Anterior cingulate cortex (tissue), 58 donors: ENCODE measurements at regions not wholly inside any gene's neighbourhood (a gene's known extent, or its start where the extent isn't known, plus 50 kb on each side); places are given as distances from the start of the nearest gene placed in this dataset.

Source experiments
- DNase-seq, 58 donors: peaks; one replicate each; lab custom pipeline; 2025; lab: John Stamatoyannopoulos, UW

DNA sequence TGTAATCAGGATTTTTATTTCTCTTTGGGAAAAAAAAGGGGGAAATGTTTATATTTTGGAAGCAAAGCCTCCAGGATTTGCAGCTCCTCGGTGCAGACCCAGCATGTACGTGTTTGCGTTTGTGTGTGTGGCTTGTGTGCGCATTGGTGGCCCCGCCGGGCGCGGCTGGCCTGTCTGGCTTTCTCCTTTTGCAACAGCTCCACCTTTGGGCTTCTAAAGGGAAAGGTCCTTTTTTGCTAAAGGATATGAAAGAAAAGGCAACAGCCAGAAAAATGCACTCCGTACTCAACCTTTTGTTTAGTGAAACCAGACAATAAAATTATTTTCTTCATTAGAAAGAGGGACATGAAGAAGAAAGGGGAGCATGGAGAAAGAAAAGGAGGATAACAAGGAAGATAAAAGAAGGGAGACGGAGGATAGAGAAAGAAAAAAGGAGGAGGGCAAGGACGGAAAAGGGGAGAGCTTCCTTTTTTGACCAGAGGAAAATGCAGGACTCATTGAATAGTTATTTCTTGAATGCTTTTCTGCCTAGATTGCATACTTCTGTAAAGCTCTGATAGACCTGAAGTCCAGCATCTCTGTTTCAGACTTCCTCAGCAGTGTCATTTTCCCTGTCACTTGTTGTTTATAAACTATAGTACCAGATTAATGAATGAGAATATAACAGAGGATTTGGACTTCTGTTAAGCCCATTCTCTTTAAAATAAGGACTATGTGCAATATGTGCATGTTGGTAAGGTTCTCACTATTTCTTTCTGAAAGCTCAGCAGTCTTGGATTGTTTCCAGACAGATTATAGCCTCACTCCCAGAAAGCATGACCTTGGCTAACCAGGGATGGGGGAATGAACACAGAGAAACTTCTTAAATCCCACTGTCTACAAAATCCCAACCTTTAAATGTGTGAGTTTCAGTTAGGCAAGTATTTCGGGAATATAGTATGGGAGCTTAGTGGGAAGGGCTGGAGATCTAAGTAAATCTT is 563.1 kb upstream of the PIK3C3 start:
- DNase-seq, result peak in 45 of 58 donors; percentile 2 to 79 (median 24)

DNA sequence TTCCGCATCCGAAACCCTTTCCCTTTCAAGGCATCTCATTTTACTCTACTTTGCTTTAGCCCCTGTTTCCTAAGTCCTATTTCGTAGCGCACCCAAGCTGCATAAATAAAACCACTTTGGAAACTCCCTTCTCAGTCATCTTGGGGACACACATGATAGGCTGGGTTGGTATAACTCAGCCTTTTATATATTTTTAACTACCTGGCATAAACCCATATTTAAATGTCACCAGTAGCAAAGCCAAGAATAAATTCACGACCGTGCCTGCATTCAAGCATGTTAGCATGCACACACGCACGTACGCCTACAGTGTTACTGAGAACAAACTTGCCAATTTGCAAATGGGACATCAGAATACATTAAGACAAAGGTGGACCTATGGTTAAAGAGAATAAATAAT is 564.7 kb upstream of the PIK3C3 start:
- DNase-seq, result peak in 1 of 58 donors; percentile 10

DNA sequence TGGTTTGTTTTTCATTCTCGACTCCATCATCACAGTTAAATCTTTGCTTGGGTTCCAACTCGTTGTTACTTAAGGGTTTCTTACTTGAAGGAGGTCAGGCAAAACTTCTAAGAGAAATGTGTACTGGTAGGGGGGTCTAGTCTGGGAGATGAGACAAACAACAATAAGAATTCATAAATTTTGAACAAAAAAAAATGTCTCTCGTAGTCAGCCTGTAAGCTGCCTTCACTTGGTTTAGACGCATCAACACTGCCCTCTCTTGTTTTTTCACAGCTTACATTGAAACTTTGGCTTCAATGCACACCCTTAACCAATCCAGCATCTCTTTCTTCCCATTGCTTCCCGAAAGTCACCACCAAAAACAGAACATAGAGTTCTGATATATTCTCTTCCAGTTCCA is 576.4 kb upstream of the PIK3C3 start:
- DNase-seq, result peak in 4 of 58 donors; percentile 5 to 56 (median 25)

DNA sequence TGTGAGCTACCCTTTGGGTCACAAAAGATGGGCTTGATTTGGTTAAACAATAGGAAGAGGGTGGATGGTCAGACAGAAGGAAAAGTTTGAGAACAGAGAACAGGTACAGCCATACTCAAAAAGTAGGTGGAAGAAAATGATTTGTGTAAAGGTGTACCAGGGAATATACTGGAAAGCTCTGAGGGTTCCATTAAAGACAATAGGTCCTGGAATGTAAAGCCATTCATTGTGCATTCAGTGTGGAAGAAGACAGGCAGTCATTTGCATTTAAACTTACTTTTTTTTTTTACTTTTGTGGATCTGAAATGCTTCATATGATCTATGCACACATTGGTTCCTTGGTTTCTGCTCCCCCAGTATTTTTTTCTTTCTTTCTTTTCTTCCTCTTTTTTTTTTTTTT is 581.4 kb upstream of the PIK3C3 start:
- no peak for DNase-seq

DNA sequence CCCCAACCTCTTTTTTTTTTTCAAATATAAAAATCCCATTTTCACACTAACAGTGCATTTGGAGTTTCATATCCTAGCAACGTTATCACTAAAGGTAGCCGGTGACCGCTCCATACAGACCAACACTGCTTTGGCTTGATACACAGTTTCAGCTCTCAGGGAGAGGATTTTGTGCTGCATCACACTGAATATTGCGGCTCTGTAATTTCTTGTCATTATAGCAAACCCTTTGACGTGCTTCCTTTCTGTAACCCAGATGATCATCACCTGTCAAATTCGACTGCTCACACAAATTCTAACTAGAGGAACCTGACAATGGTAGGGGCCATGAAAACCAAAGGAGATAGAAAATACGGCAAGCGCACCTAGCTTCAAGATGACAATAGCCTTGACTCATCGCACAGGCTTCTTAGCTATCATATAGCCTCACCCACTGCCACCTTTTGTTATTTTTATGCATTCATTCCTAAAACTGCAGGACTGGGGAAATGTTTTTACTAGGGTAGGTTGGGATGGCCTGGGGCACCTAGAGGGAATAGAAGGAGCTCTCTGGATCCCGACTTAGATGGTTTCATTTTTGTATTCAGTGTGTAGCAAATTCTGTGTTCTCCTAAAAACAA is 582.9 kb upstream of the PIK3C3 start:
- no peak for DNase-seq

DNA sequence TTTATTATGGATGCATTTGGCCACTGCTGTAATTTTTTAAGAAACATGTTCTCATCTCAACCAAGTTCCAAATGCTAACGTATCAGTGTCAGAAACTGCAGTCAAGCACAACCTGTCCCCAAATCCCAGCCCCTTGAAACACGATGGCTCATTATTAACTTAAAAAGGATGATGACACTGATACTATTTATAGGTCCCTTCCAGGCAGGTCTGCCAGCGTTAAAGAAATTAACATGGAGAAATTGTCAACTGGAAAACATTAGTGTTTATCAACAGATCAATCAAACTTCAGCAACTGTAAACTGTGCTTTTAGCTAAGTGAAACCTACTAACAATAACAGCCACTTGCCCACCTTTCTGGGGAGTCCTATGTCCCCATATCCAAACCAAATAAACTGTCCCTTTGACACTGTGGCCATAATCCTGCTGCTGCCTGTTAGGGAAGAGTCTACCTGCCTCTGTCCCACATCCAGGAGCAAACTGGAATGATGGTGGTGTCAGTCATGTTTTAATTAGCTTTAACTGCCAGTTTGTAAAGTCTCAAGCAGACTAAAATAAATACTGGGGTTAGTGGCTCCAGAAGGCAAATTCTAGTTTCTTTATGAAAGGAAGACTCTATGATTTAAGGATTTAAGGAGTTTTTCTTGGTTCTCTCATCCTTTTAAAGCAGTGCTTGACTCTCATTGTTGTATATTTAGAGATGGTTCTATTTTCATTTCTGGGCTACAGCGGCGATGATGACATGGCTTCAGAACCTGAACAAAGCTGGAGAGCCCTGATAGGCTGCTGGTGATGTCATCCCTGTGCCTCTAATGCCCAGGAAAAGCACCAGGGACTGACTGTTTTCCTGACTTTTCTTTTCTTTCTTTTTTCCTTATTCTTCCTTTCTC is 583.6 kb upstream of the PIK3C3 start:
- DNase-seq, result peak in 13 of 58 donors; percentile 3 to 35 (median 11)

DNA sequence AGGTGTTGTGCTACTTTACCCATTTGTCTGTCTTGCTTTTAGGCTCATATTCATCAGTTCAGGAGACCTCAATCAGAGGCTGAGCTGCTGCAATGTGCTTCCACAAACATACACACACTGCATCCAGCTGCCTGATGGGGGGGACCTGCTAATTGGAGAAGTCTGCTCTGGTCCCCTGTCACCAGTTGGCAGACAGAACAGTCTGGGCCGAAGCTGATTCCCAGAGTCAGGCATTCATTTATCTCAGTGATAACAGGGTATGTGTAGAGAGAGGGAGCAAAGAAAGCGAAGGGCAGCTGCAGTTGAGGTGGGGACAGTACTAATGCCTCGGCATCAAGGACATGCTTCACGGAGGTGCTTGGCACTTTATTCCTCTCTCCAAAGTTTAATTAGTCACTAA is 584.3 kb upstream of the PIK3C3 start:
- DNase-seq, result no peak

DNA sequence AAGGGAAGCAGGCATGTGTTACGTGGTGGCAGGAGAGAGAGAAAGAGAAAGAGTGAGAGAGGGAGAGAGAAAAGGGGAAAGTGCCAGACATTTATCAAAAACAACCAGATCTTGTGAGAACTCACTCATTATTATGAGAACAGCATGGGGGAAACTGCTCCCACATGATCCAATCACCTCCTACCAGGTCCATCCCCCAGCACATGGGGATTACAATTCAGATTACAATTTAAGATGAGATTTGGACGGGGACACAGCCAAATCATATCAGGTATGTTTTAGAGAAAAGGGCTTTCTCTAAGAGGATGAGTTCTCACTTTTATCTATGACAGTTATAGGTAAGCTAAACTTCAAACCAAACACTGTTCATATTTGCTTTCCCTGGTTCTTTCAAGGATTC is 597.3 kb upstream of the PIK3C3 start:
- no peak for DNase-seq

DNA sequence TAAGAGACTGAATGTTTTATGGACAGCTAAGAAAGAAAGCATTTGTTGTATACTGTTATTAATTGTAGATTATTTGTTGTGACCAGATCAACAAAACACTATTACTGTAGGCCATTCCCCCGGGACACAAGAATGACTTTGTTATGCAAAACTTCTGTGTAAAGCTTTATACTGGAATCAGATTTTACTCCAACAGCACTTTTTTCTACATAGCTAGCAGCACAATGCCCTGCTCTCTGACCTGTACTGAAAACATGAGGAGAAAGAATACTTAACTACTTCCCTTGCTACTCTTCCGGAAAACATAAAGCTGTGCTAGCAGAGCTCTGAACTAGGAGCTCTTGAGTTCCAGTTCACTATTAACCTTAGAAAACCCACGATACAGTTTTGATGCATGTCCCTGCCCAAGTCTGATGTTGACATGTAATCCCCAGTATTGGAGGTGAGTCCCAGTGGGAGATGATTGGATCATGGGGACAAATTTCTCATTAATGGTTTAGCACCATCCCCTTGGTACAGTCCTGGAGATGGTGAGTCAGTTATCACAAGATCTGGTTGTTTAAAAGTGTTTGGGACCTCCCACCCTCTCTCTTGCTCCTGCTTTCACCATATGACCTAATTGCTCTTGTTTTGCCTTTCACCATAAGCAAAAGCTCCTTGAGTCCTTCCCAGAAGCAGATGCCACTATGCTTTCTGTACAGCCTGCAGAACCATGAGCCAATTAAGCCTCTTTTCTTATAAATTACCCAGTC is 601.1 kb upstream of the PIK3C3 start:
- DNase-seq, result no peak

DNA sequence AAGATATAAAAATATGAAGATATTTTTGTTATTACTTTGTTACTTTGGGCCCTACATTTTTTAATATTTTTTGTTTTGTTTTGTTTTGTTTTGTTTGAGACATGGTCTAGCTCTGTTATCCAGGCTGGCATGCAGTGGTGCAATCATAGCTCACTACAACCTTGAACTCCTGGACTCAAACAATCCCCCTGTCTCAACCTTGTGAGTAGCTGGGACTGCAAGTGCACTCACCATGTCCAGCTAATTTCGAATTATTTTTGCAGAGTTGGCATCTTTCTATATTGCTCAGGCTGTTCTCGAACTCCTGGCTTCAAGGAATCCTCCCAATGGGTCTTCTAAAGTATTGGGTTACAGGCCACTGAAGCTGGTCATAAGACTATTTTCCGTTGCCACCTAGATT is 603.6 kb upstream of the PIK3C3 start:
- no peak for DNase-seq

DNA sequence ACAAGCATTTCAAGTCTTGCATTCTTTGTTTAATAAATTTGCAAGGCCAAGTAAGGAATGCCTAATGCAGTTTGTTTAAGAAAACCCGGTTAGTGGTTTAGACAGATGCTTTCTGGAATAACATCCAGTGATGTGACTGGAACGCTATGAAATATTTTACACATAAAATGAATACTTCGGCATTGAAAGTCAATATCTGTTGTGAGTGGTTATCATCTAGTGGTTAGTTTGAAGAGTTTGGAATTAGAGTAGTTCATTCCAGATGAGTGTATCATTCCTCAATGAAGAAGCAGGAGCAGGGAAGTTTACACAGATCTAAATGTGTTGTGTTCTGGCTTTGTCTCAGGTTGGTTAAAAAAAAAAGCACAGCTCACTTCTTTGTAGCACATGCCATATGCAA is 608.0 kb upstream of the PIK3C3 start:
- no peak for DNase-seq

DNA sequence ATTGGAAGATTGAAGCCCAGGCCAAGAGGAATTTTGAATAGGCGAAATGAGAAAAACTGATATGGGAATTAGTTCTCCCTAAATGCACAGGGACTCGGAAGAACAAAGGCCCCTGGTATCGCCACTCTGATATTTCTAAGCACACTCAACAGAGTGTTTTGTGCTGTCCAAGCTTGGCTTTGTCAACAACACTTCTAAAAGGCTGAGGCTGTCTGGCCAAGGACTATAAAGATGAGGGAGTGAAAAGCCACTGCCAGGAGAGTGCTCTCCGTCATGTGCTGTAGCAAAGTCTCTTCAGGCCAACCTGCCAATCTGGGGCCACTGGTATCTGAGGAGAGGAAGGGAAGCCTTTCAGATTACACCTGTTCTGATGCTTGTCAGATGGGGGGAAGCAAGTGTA is 611.2 kb upstream of the PIK3C3 start:
- no peak for DNase-seq

DNA sequence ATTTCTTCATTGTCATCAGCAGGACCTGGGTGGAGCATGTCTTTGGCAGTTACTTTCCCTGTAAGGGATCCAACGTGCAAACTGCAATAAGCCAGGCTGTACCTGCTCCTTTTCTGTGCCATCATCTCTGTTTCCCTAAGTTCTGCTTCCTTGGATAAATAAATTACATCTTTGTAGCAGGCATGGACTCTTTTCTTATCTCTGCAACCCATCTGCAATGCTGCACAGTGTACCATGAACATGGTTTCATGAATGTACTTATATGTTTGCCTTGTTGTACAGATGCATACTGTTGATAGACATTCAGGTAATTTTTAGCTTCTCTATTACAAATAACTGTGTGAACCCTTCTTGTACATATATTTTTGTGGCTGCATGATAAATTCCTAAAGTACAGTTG is 616.7 kb upstream of the PIK3C3 start:
- no peak for DNase-seq

DNA sequence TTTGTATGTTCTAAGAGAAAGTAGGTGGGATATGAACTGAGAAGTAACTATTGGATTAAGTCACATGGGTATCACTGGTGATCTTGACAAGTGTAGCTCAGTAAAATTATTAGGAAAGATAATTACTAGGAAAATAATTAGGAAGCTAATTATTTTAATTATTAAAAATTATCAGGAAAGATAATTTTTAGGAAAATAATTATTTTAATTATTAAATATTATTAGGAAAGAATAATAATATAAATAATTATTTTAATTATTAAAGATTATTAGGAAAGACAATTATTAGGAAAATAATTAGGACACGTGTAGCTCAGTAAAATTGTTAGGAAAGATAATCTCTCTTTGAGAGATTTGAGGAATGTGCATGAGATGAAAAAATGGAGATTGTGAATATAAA is 623.4 kb upstream of the PIK3C3 start:
- no peak for DNase-seq

DNA sequence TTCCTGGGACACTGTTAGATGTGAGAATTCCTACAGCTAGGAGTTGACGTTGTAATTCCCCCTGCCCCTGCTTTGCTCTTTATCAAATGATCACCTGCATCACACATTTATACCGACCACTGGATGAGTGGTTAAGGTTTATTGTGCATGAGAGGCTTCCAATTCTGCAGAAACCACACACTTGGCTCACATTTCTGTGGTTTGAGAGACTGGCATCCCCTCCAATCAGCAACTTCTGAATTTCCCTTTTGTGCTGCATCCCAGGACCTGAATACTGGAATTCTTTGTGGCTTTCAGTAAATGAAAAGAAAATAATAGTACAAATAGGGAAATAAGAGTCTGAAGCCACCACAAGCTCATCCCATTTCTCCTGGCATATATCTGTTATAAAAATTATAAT is 628.7 kb upstream of the PIK3C3 start:
- DNase-seq, result no peak

DNA sequence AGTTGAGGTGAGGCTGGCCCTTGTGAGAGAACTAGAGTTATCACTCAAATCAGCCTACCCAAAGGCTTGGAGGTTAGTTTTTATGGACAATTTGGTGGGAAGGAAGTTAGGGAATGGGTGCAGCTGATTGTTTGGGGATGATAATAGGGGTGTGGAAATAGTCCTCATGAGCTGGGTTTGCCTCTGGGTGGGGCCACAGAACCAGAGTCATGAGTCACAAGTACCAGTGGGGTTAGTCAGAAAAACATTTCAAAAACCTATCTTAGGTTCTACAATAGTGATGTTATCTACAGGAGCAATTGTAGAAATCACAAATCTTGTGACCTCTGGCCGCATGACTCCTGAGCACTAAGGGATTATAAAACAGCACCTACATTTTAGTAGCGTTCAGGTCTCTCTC is 630.1 kb upstream of the PIK3C3 start:
- DNase-seq, result no peak

DNA sequence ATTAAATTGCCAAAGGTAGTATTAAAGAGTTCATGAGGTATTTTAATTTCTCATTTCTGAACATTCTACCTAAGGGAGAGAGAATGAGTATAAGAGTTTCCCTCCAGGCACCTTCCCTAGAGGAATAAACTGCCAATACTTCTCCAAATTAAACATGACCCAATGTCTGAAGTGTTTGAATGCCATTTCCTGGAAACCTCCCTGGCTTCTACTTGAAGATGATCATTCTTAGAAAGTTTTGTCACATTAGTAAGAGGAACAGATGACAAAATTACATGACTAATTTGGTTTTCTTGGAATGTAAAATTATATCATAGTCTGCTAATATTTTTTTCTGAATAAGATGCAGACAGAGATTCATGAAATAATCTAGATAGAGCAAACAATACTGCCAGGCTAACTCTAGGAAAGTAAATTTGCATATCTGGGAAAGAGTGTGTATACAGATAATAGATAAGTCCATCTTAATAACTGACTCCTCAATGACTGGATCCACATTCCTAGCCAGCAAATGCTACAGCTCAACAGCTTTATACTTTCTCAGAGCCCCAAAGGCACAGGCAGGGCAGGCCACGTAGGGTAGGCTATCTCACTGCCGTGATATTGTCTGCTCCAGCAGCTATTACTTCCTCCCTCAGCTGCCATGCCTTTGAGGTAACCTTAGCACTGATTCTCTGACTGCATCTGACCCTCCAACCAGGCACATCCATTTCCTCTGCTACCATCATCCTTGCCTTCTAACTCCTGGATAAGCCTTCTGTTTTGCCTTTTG is 630.8 kb upstream of the PIK3C3 start:
- DNase-seq, result no peak

DNA sequence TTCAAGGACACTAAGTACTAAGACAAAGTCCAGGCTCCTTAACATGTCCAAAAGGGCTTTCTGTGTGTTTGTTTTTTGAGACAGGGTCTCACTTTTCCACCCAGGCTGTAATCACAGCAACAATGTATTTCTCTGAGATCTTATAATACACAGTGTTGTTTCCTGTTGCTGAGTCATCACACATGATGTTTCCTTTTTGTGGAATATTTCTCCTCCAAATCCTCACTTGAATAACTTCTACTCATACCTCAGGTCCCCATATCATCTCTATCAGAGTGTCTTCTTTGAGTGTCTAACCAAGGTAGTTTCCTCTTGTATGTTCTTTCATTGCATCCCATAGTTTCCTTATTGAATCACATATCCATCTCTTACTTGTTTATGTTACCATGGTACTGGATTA is 632.0 kb upstream of the PIK3C3 start:
- no peak for DNase-seq

DNA sequence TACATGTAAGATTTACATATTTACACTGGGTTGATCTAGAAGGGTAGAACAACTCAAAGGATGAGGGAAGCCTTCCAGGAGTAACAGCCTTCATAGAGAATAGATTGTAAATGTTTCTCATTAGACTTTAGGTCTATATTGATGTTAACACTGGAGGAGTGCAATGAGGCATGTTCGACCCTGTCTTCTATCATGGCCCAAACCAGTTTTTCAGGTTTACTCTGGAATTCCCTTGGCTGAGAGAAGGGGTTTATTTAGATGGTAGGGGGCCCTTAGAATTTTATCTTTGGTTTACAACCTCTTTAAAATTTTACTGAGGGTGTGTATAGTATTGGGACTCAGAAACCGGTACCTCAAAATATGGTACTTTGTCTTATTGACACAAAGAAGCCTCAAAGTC is 634.9 kb upstream of the PIK3C3 start:
- DNase-seq, result no peak
